BLaER1 treated with 17β-estradiol and CSF1 and Interleukin-3, amounts not matched to agents 10 nM and 100 nM (cell line): ENCODE measurements at regions not wholly inside any gene's neighbourhood (a gene's known extent, or its start where the extent isn't known, plus 50 kb on each side); places are given as distances from the start of the nearest gene placed in this dataset.
"Not testable (repeated sequence)": the region's sequence is repeated elsewhere in the genome, so short reads cannot be mapped to it uniquely, and the experiment has no call there.

Experiments
- H3K27ac ChIP-seq, 11 experiments: shearing (Covaris generic); formaldehyde crosslinking; 2 replicates each; pipeline ENCODE4 v1.8.1; 2022
- H3K27me3 ChIP-seq, 11 experiments: shearing (Covaris generic); formaldehyde crosslinking; 2 replicates each; pipeline ENCODE4 v1.8.1; 2022
- H3K36me3 ChIP-seq, 11 experiments: shearing (Covaris generic); formaldehyde crosslinking; 2 replicates each; pipeline ENCODE4 v1.8.1; 2022
- H3K4me1 ChIP-seq, 10 experiments: shearing (Covaris generic); formaldehyde crosslinking; 2 replicates each; pipeline ENCODE4 v1.8.1; 2022
- H3K4me2 ChIP-seq, 11 experiments: shearing (Covaris generic); formaldehyde crosslinking; 2 replicates each; pipeline ENCODE4 v1.8.1; 2022
- H3K4me3 ChIP-seq, 10 experiments: shearing (Covaris generic); formaldehyde crosslinking; 2 replicates each; pipeline ENCODE4 v1.8.1; 2022
- H3K9ac ChIP-seq, 11 experiments: shearing (Covaris generic); formaldehyde crosslinking; 2 replicates each; pipeline ENCODE4 v1.8.1; 2022
- H3K9me3 ChIP-seq, 11 experiments: shearing (Covaris generic); formaldehyde crosslinking; replicated peaks in 1 of 11; 2 replicates each; pipeline ENCODE4 v1.8.1; 2022
- H4K20me1 ChIP-seq, 11 experiments: shearing (Covaris generic); formaldehyde crosslinking; 2 replicates each; pipeline ENCODE4 v1.8.1; 2022
- Cebpa-rat ChIP-seq, 11 experiments: shearing (Covaris generic); IDR thresholded peaks; 2 replicates each; pipeline ENCODE4 v1.8.1; 2022

DNA sequence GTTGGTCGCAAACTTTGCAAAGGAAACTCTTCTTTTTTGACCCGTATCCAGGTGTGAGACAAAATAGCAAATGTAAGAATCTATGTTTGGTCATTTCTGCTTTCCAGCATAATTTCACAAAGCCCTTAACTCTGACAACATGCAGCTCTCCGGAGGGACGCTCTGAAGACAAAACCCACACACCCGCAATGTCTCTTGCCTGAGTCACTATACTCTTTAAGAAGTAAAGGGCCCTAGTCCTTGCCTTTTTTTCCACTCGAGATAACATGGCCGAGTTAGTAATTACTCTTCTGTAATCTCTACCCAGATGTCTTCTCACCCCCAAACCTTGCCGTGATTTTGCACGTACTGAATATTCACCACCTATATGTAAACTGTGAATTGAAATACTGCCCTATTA, 115.7 kb upstream of the ADAMTS9 start:
- no peaks in the 10 kb centered on the region for H3K9me3 ChIP-seq
- H4K20me1 ChIP-seq, result no peaks in the 10 kb centered on the region
- H3K27me3 ChIP-seq, result peaks cover 0 to 10% (median 0%) of the 10 kb centered on the region in 11 experiments; a peak in 2 of 22 replicates
- H3K4me2 ChIP-seq, result no peak overlapping the region
- no peak for TF ChIP-seq Cebpa-rat (IDR thresholded peaks at IDR 0.05)
- no peak overlapping the region for H3K4me3 ChIP-seq
- peaks cover 0 to 11% (median 5%) of the 10 kb centered on the region in 10 experiments; a peak in 8 of 20 replicates for H3K4me1 ChIP-seq
- no peak overlapping the region for H3K9ac ChIP-seq
- no peaks in the 10 kb centered on the region for H3K36me3 ChIP-seq
- H3K27ac ChIP-seq, result no peak overlapping the region

DNA sequence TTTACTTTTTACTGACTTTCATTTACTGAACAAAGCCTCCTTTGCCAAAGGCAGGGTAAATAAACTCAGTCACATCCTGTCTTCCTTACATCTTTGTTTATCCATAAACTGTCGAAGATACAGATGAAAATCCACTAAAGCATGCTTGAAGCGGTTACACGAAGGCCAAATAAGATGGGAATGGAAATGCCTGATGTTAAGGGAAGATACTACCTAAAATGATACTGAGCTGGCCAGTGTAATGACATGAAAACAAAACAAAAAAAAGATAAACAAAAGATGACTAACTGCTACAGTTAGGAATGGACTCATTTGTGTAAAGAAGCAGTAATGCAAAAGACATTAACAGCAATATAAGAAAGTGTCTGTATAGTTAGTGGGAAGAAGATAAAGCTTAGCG, 114.7 kb upstream of the ADAMTS9 start:
- no peaks in the 10 kb centered on the region for H3K9me3 ChIP-seq
- no peaks in the 10 kb centered on the region for H4K20me1 ChIP-seq
- no peak overlapping the region for H3K27ac ChIP-seq
- no peaks in the 10 kb centered on the region for H3K36me3 ChIP-seq
- H3K9ac ChIP-seq, result no peak overlapping the region
- H3K4me1 ChIP-seq, result peaks cover 0 to 21% (median 8%) of the 10 kb centered on the region in 10 experiments; a peak in 12 of 20 replicates
- H3K4me3 ChIP-seq, result no peak overlapping the region
- H3K27me3 ChIP-seq, result peaks cover 0 to 10% (median 0%) of the 10 kb centered on the region in 11 experiments; a peak in 2 of 22 replicates
- TF ChIP-seq Cebpa-rat (IDR thresholded peaks at IDR 0.05), result no peak
- no peak overlapping the region for H3K4me2 ChIP-seq

DNA sequence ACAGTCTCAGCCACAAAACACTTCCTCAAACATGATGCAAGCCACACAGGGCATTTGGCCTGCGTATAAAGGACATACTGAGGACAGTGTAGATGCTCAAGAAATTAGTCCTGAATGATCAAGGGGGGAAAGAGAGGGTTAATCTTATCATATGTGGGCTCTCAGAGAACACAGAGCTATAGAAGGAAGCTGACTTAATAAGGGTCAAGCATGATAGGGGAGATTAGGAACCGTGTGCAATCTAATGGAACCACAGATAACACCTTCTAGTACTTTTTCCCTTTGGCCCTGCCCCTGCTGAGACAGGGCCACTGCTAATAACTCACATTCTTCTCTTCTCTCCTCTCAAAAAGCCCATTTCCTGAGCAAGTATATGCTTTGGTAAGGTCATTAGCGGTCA, 114.1 kb upstream of the ADAMTS9 start:
- no peak overlapping the region for H3K4me3 ChIP-seq
- no peak for TF ChIP-seq Cebpa-rat (IDR thresholded peaks at IDR 0.05)
- H3K36me3 ChIP-seq, result no peaks in the 10 kb centered on the region

DNA sequence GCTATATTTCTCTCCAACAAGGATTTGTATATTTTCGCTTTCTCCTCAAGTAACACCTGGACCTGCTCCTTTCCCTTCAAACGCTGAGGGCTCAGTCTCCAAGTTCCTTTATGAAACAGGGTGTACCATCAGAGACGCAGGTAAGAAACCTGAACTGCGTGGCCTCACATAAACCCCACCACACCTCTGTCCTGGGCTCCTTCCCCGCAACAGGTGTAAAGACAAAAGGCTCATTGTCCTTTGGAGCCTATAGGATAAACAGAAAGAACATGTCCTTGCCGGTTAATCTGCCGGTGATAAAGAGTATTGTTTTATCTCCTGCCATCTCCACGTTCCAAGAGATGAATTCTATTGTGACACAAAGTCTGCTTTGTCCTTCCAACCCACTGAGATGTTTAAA, 111.8 kb upstream of the ADAMTS9 start:
- TF ChIP-seq Cebpa-rat (IDR thresholded peaks at IDR 0.05), result no peak
- no peak overlapping the region for H3K4me2 ChIP-seq
- H3K4me1 ChIP-seq, result peaks cover 14 to 43% (median 27%) of the 10 kb centered on the region in 10 experiments
- H3K27ac ChIP-seq, result no peak overlapping the region
- no peaks in the 10 kb centered on the region for H4K20me1 ChIP-seq
- H3K27me3 ChIP-seq, result peaks cover 0 to 10% (median 0%) of the 10 kb centered on the region in 11 experiments; a peak in 2 of 22 replicates
- H3K9me3 ChIP-seq, result peaks cover 0 to 7% (median 0%) of the 10 kb centered on the region in 11 experiments; a peak in 2 of 22 replicates
- H3K9ac ChIP-seq, result no peak overlapping the region
- H3K4me3 ChIP-seq, result no peak overlapping the region
- no peaks in the 10 kb centered on the region for H3K36me3 ChIP-seq

More for the DNA sequence above, 114.1 kb upstream of the ADAMTS9 start:
- peaks cover 3 to 27% (median 13%) of the 10 kb centered on the region in 10 experiments; a peak in 19 of 20 replicates for H3K4me1 ChIP-seq
- H3K9me3 ChIP-seq, result peaks cover 0 to 4% (median 0%) of the 10 kb centered on the region in 11 experiments; a peak in 2 of 22 replicates
- H3K27ac ChIP-seq, result no peak overlapping the region
- peaks cover 0 to 10% (median 0%) of the 10 kb centered on the region in 11 experiments; a peak in 2 of 22 replicates for H3K27me3 ChIP-seq
- no peak overlapping the region for H3K9ac ChIP-seq
- H3K4me2 ChIP-seq, result peak overlapping the region in 8 of 11 experiments; percentile 0 to 43 (median 16); a peak in 9 of 22 replicates
- H4K20me1 ChIP-seq, result no peaks in the 10 kb centered on the region

DNA sequence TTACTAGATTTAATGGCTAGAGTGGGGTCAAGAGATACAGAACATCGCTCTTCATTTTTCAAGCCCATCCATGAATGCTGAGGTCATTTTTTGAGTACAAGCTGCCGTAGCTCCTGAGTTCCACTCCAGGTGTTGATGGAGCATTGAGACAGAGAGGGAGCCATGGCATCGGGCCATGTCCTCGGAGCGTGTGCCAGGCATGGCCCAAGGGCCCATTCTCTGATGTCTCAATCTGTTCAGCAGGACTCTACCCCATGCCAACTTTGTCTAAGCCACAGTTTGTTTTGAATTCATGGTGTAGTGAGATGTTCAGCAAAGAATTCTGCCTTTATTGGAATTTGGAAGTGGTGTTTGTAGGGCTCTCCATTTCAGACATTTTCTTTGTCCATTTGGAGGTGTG, 110.5 kb upstream of the ADAMTS9 start:
- H3K9ac ChIP-seq, result no peak overlapping the region
- TF ChIP-seq Cebpa-rat (IDR thresholded peaks at IDR 0.05), result no peak

DNA sequence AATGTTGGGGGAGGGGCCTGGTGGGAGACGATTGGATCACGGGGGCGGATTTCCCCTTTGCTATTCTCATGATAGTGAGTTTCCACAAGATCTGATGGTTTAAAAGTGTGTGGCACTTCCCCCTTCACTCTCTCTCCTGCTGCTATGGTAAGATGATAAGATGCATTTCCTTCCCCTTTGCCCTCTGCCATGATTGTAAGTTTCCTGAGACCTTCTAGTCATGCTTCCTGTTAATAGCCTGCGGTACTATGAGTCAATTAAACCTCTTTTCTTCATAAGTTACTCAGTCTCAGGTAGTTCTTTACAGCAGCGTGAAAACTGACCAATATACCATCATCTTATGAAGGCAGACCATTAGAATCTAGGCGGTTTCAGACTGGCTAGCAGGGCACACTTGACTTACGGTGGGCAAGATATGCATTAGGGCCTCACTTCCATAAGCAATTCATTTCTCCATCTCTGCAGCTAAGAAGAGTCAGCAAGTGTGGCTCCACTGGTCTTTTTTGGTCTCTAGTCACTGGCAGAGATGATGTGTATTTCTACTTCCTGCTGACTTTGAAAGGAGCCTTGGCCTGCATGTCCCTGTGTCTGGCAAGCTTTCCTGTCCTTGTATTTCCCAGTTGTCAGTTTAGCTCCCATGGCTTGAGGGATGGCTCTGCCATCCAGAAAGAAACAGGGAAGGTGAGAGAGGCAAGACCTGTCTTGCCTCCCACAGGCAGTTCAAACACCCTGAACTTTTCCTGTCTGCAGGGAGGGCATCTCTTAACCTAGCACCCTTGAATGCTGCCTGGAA, 109.0 kb upstream of the ADAMTS9 start:
- Histone ChIP-seq H3K27me3 (no peaks in the 10 kb centered on the region), H3K9ac (no peak overlapping the region; a peak in 2 of 22 replicates), H3K4me1 (peaks cover 14 to 40% (median 25%) of the 10 kb centered on the region in 10 experiments), H3K27ac (peak overlapping the region in 9 of 11 experiments; percentile 11 to 64 (median 61); a peak in 16 of 22 replicates), H3K4me3 (no peak overlapping the region), H4K20me1 (no peaks in the 10 kb centered on the region), H3K36me3 (no peaks in the 10 kb centered on the region), H3K4me2 (peak overlapping the region; percentile 33 to 92 (median 62)), H3K9me3 (peaks cover 0 to 7% (median 0%) of the 10 kb centered on the region in 11 experiments; a peak in 2 of 22 replicates)
- no peak for TF ChIP-seq Cebpa-rat (IDR thresholded peaks at IDR 0.05)

More for the DNA sequence above, 110.5 kb upstream of the ADAMTS9 start:
- H3K4me2 ChIP-seq, result peak overlapping the region in 3 of 11 experiments; percentile 62 to 92 (median 71); a peak in 6 of 22 replicates
- no peaks in the 10 kb centered on the region for H4K20me1 ChIP-seq
- H3K9me3 ChIP-seq, result peaks cover 0 to 7% (median 0%) of the 10 kb centered on the region in 11 experiments; a peak in 2 of 22 replicates
- H3K27ac ChIP-seq, result no peak overlapping the region
- no peaks in the 10 kb centered on the region for H3K36me3 ChIP-seq
- peaks cover 0 to 5% (median 0%) of the 10 kb centered on the region in 11 experiments; a peak in 2 of 22 replicates for H3K27me3 ChIP-seq
- no peak overlapping the region for H3K4me3 ChIP-seq
- peaks cover 14 to 43% (median 27%) of the 10 kb centered on the region in 10 experiments for H3K4me1 ChIP-seq

DNA sequence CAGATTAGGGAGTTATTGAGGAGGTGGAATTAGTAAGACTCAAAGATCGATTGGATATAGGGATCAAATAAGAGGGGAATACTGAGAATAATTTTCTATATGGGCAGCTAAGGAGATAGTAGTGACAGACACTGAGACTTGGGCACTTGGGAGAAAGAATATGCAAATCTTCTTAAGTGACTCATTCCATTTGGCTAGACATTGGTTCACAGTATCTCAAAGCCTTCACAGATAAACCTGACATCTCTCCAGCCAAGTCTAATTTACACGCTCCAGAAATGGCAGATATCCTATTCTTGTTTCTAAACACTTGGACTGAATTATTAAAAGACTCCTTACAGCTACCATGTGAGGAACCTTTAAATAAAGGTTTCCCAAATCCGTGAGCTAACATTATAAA, 104.6 kb upstream of the ADAMTS9 start:
- Histone ChIP-seq H3K4me1 (peaks cover 14 to 22% (median 20%) of the 10 kb centered on the region in 10 experiments), H3K9ac (no peak overlapping the region), H3K4me2 (no peak overlapping the region), H4K20me1 (no peaks in the 10 kb centered on the region), H3K27me3 (no peaks in the 10 kb centered on the region), H3K27ac (no peak overlapping the region), H3K9me3 (peaks cover 0 to 7% (median 0%) of the 10 kb centered on the region in 11 experiments; a peak in 3 of 22 replicates), H3K36me3 (no peaks in the 10 kb centered on the region), H3K4me3 (no peak overlapping the region)
- TF ChIP-seq Cebpa-rat (IDR thresholded peaks at IDR 0.05), result no peak

DNA sequence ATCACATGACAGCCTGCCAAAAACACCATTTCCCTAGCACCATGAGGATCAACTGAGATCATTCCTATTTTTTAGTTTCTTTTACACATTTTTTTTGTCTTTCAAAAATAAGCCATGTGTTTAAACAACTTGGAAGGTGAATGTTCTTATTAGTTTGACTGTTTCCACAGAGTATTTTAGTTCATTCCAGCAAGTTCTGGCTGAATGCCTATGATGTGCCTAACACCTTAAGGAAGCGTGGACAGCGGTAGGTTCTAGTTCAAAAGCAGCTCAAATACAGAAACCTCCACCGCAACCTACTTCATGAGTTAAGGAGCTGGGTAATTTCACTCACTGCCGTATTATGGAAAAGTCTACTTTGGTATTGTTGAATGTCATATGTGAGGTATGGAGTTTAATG, 101.3 kb upstream of the ADAMTS9 start:
- no peak overlapping the region for H3K4me2 ChIP-seq
- H3K4me3 ChIP-seq, result no peak overlapping the region
- H3K27ac ChIP-seq, result no peak overlapping the region
- no peak for TF ChIP-seq Cebpa-rat (IDR thresholded peaks at IDR 0.05)
- no peaks in the 10 kb centered on the region for H3K36me3 ChIP-seq
- no peaks in the 10 kb centered on the region for H4K20me1 ChIP-seq
- H3K9ac ChIP-seq, result no peak overlapping the region
- no peaks in the 10 kb centered on the region for H3K27me3 ChIP-seq
- H3K9me3 ChIP-seq, result peaks cover 0 to 4% (median 0%) of the 10 kb centered on the region in 11 experiments; a peak in 1 of 22 replicates
- H3K4me1 ChIP-seq, result no peaks in the 10 kb centered on the region

DNA sequence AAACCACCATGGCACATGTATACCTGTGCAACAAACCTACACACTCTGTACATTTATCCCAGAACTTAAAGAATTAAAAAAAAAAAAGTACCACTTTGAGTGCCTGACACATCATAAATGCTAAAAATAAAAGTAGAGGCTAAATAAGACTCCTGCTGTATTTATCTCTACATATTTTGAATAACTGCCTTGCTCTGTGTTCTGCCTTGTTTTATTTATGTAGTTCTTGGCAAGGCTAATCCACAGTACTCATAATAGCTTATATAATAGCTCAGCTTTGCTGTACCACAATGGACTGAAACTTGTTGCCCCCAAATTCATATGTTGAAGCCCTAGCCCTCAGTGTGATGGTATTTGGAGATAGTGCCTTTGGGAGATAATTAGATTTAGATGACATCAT, 95.4 kb upstream of the ADAMTS9 start:
- no peaks in the 10 kb centered on the region for H3K36me3 ChIP-seq
- H3K4me1 ChIP-seq, result no peaks in the 10 kb centered on the region
- H3K4me3 ChIP-seq, result no peak overlapping the region
- H3K9ac ChIP-seq, result no peak overlapping the region
- H3K27me3 ChIP-seq, result no peaks in the 10 kb centered on the region
- H3K4me2 ChIP-seq, result no peak overlapping the region
- H3K27ac ChIP-seq, result no peak overlapping the region
- no peaks in the 10 kb centered on the region for H4K20me1 ChIP-seq
- no peak for TF ChIP-seq Cebpa-rat (IDR thresholded peaks at IDR 0.05)
- peaks cover 7 to 26% (median 10%) of the 10 kb centered on the region in 11 experiments for H3K9me3 ChIP-seq

DNA sequence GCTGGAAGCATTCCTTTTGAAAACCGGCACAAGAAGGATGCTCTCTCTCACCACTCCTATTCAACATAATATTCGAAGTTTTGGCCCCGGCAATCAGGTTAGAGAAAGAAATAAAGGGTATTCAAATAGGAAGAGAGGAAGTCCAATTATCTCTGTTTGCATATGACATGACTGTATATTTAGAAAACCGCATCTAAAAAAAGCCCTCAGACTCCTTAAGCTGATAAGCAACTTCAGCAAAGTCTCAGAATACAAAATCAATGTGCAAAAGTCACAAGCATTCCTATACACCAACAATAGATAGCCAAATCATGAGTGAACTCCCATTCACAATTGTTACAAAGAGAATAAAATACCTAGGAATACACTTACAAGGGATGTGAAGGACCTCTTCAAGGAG, 93.1 kb upstream of the ADAMTS9 start:
- not testable (repeated sequence) for H3K36me3 ChIP-seq, H3K4me1 ChIP-seq, H3K4me2 ChIP-seq, H3K27ac ChIP-seq, H4K20me1 ChIP-seq, H3K27me3 ChIP-seq, H3K4me3 ChIP-seq, H3K9ac ChIP-seq
- peaks cover 29 to 47% (median 31%) of the 10 kb centered on the region in 11 experiments for H3K9me3 ChIP-seq
